GM12892 (cell line): ENCODE measurements at regions not wholly inside any gene's neighbourhood (a gene's known extent, or its start where the extent isn't known, plus 50 kb on each side); places are given as distances from the start of the nearest gene placed in this dataset.
"Not testable (repeated sequence)": the region's sequence is repeated elsewhere in the genome, so short reads cannot be mapped to it uniquely, and the experiment has no call there.

ENCODE experiments used
- DNase-seq: peaks from one replicate; pipeline ENCODE4 v3.0.0; 2011; ENCODE audit not compliant: insufficient read length
- FAIRE-seq: peaks from 2 replicates; lab custom pipeline; 2011; peaks lifted over from hg19 to GRCh38; lab: Jason Lieb, UNC
- POLR2A ChIP-seq: IDR thresholded peaks from 2 replicates; pipeline ENCODE4 v1.6.1; 2011; ENCODE audit warnings: low read depth, low read length, control low read depth
- POLR2AphosphoS5 ChIP-seq: IDR thresholded peaks from 2 replicates; pipeline ENCODE4 v1.6.1; 2011; ENCODE audit warnings: low read depth, low read length, control low read depth
- TAF1 ChIP-seq: IDR thresholded peaks from 2 replicates; pipeline ENCODE4 v1.6.1; 2011; ENCODE audit warnings: low read depth, mild to moderate bottlenecking, control low read depth, low read length, borderline replicate concordance

GRCh38 chr10:81251457-81252115, 623.4 kb upstream of the NRG3 start:
- no peak for DNase-seq
- no peak for FAIRE-seq
- no peak for TF ChIP-seq POLR2A
- TF ChIP-seq TAF1, result no peak
- TF ChIP-seq POLR2AphosphoS5, result no peak

DNA sequence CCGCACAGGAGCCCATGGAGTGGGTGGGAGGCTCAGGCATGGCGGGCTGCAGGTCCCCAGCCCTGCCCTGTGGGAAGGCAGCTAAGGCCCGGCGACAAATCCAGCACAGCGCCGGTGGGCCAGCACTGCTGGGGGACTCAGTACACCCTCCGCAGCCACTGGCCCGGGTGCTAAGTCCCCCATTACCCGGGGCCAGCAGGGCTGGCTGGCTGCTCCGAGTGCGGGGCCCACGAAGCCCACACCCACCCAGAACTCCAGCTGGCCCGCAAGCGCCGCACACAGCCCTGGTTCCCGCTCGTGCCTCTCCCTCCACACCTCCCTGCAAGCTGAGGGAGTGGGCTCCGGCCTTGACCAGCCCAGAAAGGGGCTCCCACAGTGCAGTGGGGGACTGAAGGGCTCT, 610.0 kb upstream of the NRG3 start:
- DNase-seq, FAIRE-seq: not testable (repeated sequence)

DNA sequence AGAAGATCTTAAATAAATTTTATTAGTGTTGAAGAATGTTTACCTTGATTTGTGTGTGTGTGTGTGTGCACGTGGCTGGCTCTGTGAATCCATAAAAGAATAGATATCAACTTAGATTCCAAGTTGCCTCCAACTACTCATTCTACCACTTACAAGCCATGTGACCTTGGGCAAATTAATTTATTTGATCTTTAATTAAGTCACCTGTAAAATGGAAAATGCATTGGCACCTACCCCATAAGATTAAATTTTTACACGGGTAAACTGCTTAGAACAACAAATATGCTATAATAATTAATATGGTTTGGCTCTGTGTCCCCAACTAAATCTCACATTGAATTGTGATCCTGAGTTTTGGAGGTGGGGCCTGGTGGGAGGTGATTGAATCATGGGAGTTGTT, 604.9 kb upstream of the NRG3 start:
- DNase-seq (no peak), FAIRE-seq (no peak)
- TF ChIP-seq POLR2A (no peak), POLR2AphosphoS5 (no peak), TAF1 (no peak)

GRCh38 chr10:81280497-81281479, 594.2 kb upstream of the NRG3 start:
- FAIRE-seq (no peak), DNase-seq (no peak)
- no peak for TF ChIP-seq TAF1

DNA sequence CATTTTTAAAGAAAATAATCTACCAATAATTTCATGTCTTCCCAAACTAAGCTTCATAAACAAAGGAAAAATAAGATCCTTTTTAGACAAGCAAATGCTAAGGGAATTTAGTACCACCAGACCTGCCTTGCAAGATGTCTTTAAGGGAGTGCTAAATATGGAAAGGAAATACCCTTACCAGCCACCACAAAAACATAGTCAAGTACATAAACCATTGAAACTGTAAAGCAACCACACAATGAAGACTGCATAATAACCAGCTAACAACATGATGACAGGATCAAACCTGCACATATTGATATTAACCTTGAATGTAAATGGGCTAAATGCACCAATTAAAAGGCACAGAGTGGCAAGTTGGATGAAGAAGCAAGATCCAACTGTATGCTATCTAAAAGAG, 586.5 kb upstream of the NRG3 start:
- FAIRE-seq, result no peak
- DNase-seq, result no peak
- TF ChIP-seq TAF1, result no peak
- no peak for TF ChIP-seq POLR2AphosphoS5
- no peak for TF ChIP-seq POLR2A

- TF ChIP-seq TAF1 (no peak), POLR2A (no peak), POLR2AphosphoS5 (no peak)
- FAIRE-seq, result no peak
- no peak for DNase-seq
Measured at GRCh38 chr10:81297292-81297691, 577.7 kb upstream of the NRG3 start.

DNA sequence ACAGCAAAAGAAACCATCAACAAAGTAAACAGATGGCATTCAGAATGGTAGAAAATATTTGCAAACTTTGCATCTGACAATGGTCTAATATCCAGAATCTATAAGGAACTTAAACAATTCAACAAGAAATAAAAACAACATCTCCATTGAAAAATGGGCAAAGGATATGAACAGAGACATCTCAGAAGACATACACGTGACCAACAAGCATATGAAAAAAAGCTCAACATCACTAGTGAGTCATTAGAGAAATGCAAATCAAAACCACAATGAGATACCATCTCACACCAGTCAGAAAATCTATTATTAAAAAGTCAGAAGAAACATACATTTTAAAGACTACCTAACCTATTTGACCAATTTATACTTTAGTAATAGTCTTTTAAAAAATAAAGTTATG, 571.3 kb upstream of the NRG3 start:
- no peak for FAIRE-seq
- TF ChIP-seq POLR2A (no peak), POLR2AphosphoS5 (no peak), TAF1 (no peak)
- DNase-seq, result no peak

DNA sequence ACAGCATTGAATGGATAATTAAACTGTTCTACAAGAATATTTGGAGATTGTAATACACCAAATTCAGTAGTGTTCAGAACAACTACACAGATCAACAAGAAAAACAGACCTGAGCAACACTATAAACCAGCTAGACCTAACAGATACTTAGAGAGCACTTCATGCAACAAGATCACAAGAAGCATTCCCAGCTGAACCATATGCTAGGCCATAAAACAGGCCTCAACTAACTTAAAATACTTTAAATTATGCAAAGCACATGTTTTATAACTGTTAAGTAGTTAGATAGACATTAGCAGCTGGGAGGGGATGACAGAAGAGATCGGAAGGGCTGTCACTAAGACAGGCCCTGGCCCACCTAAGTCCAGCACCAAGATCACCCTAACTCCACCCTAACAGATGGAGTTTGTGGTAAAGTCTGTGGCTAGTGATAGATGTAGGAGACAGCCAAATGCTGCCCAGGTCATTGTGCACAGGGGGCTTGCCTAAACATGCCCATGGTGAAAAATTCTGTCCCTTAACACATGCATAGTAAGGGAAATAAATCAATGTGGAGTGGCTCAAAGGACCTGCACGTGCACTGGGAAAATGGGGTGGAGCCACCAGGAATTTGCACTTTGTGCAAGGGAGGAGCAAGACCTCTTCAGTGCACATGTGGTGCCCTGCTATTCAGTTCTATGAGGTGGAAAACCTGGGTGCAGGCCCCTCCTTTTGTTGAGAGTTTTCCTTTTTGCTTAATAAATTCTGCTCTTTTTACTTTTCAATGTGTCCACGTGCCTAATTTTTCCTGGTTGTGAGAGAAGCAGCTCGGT, 567.8 kb upstream of the NRG3 start:
- DNase-seq, result no peak
- TF ChIP-seq POLR2AphosphoS5, result no peak
- no peak for TF ChIP-seq POLR2A
- no peak for TF ChIP-seq TAF1
- no peak for FAIRE-seq

- TF ChIP-seq POLR2A (no peak), POLR2AphosphoS5 (no peak), TAF1 (no peak)
- DNase-seq, result no peak
- no peak for FAIRE-seq
Measured at GRCh38 chr10:81309041-81309552, 565.9 kb upstream of the NRG3 start.

DNA sequence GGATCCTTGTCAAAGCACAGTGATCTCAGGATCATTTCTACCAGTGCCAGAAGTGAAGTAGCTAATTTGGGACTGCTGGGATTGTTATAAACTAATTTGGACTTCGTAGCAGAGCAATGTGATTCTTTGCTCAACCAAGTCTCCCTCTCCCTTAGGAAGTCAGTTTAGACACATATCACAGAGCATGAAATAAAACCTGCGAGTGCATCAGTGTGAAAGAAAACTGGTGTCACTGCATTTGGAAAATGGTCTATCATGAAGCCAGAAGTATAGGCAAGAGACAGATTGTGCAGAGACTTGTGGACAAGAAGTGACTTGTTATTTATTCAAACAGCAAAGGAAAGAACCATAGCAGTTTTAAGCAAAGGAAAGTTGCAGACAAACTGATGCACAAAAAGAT, 560.5 kb upstream of the NRG3 start:
- TF ChIP-seq POLR2AphosphoS5 (no peak), TAF1 (no peak), POLR2A (no peak)
- FAIRE-seq (no peak), DNase-seq (no peak)

DNA sequence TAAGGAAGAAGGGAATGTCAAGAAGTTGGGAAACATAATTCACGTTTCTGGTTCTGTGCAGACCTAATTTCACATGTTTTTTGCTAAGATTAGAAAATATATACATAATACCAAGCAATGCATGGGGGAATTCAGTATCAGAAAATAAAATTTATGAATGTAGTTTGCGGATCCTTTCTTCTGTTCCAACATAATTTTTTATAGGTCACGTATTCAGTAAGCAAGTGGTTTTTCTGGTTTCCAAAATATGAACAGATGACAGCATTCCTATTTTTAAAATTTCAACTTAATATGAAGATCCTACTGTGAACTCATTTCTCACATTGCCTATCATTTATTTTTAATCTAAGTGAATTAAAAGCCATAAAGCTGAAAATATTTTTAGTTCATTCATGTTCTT, 560.0 kb upstream of the NRG3 start:
- no peak for TF ChIP-seq POLR2A
- no peak for TF ChIP-seq POLR2AphosphoS5
- no peak for TF ChIP-seq TAF1
- FAIRE-seq (no peak), DNase-seq (no peak)

GRCh38 chr10:81348003-81348402, 527.0 kb upstream of the NRG3 start:
- no peak for TF ChIP-seq POLR2AphosphoS5
- TF ChIP-seq POLR2A, result no peak
- no peak for TF ChIP-seq TAF1
- DNase-seq (no peak), FAIRE-seq (no peak)
